ENCODE measurements at regions not wholly inside any gene's neighbourhood (a gene's known extent, or its start where the extent isn't known, plus 50 kb on each side); places are given as distances from the start of the nearest gene placed in this dataset.

GRCh38 chr7:25062380-25062779 is 62.7 kb downstream of the CYCS start (continued):
- TF ChIP-seq SKIL (IDR thresholded peaks at IDR 0.05; ENCODE audit: low read depth, poor library complexity, severe bottlenecking) (no peak), NFIC (IDR thresholded peaks at IDR 0.05; ENCODE audit: low read depth, low read length) (no peak), RELB (IDR thresholded peaks at IDR 0.05; ENCODE audit: low read depth) (no peak), CHD2 (IDR thresholded peaks at IDR 0.05; ENCODE audit: borderline replicate concordance, low read depth, low read length) (no peak), IKZF1 (conservative IDR thresholded peaks at IDR 0.05) (no peak), RELA (IDR thresholded peaks at IDR 0.05; ENCODE audit: borderline replicate concordance, partially characterized antibody) (no peak), BRCA1 (IDR thresholded peaks at IDR 0.05; ENCODE audit: low read depth, low read length) (no peak), POU2F2 (IDR thresholded peaks at IDR 0.05; ENCODE audit: borderline replicate concordance, low read depth, low read length) (no peak), PML (IDR thresholded peaks at IDR 0.05; ENCODE audit: low read length) (no peak), STAT3 (IDR thresholded peaks at IDR 0.05; ENCODE audit: low read depth, low read length) (no peak), SP1 (IDR thresholded peaks at IDR 0.05; ENCODE audit: low read depth, low read length) (no peak), MYC (IDR thresholded peaks at IDR 0.05; ENCODE audit: insufficient read depth, insufficient read length, insufficient replicate concordance, low read length, severe bottlenecking) (no peak)
